AG10803 (cell line): ENCODE measurements at regions not wholly inside any gene's neighbourhood (a gene's known extent, or its start where the extent isn't known, plus 50 kb on each side); places are given as distances from the start of the nearest gene placed in this dataset.
A peak's percentile ranks its signal among the peaks of the same experiment; 100 is the strongest.

Experiments
- DNase-seq: peaks from one replicate; pipeline ENCODE4 v3.0.0; 2010; ENCODE audit warnings: low read depth
- H3K4me3 ChIP-seq: 2 replicates; pipeline ENCODE4 v1.5.1; 2011; ENCODE audit warnings: mild to moderate bottlenecking, low read length, control low read depth
- TF ChIP-seq, protein P1 (sequence below): conservative IDR thresholded peaks from 2 replicates; pipeline ENCODE4 v1.5.1; 2011; ENCODE audit warnings: mild to moderate bottlenecking, low read length, control low read depth, inconsistent platforms

DNA sequence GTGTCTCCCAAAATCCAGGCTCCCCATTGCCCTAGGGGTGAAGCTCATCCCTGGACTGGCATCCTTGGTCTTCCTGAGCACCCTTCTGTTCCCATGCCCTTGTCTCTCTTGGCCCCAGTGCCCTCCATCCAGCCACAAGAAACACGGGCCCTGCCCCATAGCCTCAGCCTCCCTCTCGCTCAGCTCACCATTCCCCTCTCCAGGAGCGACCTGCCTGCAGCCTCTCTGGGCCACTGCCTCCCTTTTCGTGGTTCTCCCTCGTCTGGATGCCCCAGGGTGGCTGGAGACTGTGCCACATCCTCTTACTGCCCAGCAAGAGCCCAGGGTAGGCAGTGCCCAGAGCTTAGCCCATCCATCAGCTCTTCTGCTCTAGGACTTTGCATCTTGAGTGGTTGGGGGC, 532.1 kb downstream of the TBC1D22A start:
- TF ChIP-seq, protein P1, sequence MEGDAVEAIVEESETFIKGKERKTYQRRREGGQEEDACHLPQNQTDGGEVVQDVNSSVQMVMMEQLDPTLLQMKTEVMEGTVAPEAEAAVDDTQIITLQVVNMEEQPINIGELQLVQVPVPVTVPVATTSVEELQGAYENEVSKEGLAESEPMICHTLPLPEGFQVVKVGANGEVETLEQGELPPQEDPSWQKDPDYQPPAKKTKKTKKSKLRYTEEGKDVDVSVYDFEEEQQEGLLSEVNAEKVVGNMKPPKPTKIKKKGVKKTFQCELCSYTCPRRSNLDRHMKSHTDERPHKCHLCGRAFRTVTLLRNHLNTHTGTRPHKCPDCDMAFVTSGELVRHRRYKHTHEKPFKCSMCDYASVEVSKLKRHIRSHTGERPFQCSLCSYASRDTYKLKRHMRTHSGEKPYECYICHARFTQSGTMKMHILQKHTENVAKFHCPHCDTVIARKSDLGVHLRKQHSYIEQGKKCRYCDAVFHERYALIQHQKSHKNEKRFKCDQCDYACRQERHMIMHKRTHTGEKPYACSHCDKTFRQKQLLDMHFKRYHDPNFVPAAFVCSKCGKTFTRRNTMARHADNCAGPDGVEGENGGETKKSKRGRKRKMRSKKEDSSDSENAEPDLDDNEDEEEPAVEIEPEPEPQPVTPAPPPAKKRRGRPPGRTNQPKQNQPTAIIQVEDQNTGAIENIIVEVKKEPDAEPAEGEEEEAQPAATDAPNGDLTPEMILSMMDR = no peak

GRCh38 chr22:47294222-47294532, 531.7 kb downstream of the TBC1D22A start:
- H3K4me3 ChIP-seq = no peak overlapping the region
- peak; percentile 70 for DNase-seq

More for the DNA sequence above, 532.1 kb downstream of the TBC1D22A start:
- no peak for DNase-seq
- H3K4me3 ChIP-seq = no peak overlapping the region

GRCh38 chr22:47293368-47294221, 531.1 kb downstream of the TBC1D22A start:
- no peak overlapping the region for H3K4me3 ChIP-seq
- TF ChIP-seq, protein P1 = no peak
- DNase-seq = no peak

More at GRCh38 chr22:47294222-47294532, 531.7 kb downstream of the TBC1D22A start:
- TF ChIP-seq, protein P1 = no peak

GRCh38 chr22:47292546-47293320, 530.3 kb downstream of the TBC1D22A start:
- no peak for DNase-seq
- TF ChIP-seq, protein P1 = no peak

GRCh38 chr22:47291565-47292495, 529.4 kb downstream of the TBC1D22A start:
- DNase-seq = no peak
- TF ChIP-seq, protein P1 = no peak

More at GRCh38 chr22:47292546-47293320, 530.3 kb downstream of the TBC1D22A start:
- no peak overlapping the region for H3K4me3 ChIP-seq

DNA sequence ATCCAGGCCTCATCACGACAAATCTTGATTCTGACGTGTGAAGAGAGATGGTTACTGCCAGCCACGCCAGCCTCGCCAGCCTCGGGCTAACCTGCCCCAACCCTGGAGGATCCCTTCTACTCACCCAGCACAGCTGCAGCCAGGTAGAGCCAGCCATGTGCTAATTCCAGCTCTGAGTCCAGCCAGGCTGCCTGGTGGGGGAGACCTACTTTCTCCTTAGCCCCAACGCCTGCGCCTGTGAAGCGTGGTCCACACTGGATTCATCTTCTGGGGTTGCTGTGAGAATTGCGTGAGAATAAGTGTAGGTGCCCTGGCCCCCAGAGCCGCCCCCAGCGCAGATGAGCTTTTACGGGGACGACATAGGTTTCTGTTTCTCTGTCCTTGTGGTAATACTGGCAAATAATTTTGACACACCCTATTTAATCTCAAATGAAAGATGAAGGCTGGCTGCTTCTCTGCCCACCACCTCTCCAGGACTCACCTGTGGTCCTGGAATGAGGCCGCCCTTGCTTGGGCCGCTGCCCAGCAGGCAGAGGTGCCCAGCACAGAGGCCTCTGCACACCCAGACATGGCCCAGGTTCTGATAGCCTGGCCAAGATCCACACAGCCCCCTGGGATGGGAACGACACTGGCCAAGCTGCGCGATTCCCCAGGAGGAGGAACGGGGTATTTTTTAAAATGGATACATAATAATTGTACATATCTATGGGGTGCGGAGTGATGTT, 528.4 kb downstream of the TBC1D22A start:
- TF ChIP-seq, protein P1 = no peak
- no peak for DNase-seq
- H3K4me3 ChIP-seq = no peak overlapping the region

More at GRCh38 chr22:47291565-47292495, 529.4 kb downstream of the TBC1D22A start:
- H3K4me3 ChIP-seq = no peak overlapping the region
